GM12891 (cell line): ENCODE measurements at regions not wholly inside any gene's neighbourhood (a gene's known extent, or its start where the extent isn't known, plus 50 kb on each side); places are given as distances from the start of the nearest gene placed in this dataset.

Experiments
- DNase-seq: peaks from one replicate; pipeline ENCODE4 v3.0.0; 2011; ENCODE audit warnings: low spot score; ENCODE audit not compliant: insufficient read length
- FAIRE-seq: peaks from 2 replicates; lab custom pipeline; 2011; peaks lifted over from hg19 to GRCh38; lab: Jason Lieb, UNC
- PAX5 ChIP-seq: IDR thresholded peaks from 2 replicates; pipeline ENCODE4 v1.6.1; 2011; ENCODE audit warnings: low read length, moderate library complexity, mild to moderate bottlenecking; ENCODE audit not compliant: insufficient read depth, severe bottlenecking
- POLR2A ChIP-seq: IDR thresholded peaks from 2 replicates; pipeline ENCODE4 v1.6.1; 2011; ENCODE audit warnings: low read depth, low read length, control low read depth
- POLR2AphosphoS5 ChIP-seq: IDR thresholded peaks from 2 replicates; pipeline ENCODE4 v1.6.1; 2011; ENCODE audit warnings: low read depth, low read length, control low read depth
- POU2F2 ChIP-seq: IDR thresholded peaks from 2 replicates; pipeline ENCODE4 v1.6.1; 2011; ENCODE audit warnings: low read depth, mild to moderate bottlenecking, control low read depth, low read length, moderate library complexity
- SPI1 ChIP-seq: IDR thresholded peaks from 2 replicates; pipeline ENCODE4 v1.6.1; 2011; ENCODE audit warnings: low read depth, low read length, control low read depth
- TAF1 ChIP-seq: IDR thresholded peaks from 2 replicates; pipeline ENCODE4 v1.6.1; 2011; ENCODE audit warnings: low read depth, low read length, control low read depth

DNA sequence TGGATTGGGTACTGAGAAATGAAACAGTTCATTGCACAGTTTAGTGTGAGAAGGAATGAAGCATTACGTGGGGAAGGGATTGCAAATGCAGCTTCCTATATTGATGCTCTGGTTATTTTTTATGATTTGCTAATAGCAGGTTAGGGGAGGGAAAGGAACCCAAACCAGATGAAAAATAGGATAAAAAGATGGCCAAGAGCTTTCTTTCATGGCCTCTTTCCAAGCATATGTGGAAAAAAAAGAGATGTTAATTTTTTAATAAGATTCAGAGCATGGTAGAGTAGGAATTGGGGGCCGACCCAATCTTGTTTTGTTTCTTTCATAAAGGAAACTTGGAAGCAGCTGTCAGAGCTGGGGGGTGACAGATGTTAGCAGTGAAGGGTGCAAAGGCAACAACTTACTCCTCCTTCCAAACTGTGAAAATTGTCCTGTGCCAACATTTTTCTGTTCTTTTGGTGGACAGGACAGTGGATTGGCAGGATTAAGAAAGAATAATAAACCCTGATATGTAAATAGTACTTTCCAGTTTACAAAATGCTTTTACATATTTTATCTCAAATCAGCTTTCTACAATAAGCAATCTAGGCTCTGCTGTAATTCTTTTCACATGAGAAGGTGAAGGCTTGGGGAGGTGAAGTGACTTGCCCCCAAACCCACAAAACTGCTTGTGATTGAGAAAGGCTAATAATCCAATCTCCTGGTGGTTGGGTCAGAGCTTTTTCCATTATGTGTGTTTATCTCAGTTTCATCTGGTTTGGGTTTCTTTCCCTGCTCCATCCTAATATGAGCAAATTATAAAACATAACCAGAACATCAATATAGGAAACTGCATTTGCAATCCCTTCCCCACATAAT is 270.1 kb downstream of the ETAA1 start:
- FAIRE-seq (no peak), DNase-seq (no peak)
- TF ChIP-seq POLR2AphosphoS5 = no peak
- TF ChIP-seq TAF1 = no peak
- no peak for TF ChIP-seq PAX5
- no peak for TF ChIP-seq POU2F2
- no peak for TF ChIP-seq SPI1
- no peak for TF ChIP-seq POLR2A

GRCh38 chr2:67668538-67668937 is 271.4 kb downstream of the ETAA1 start:
- FAIRE-seq (no peak), DNase-seq (no peak)
- TF ChIP-seq SPI1 = no peak

GRCh38 chr2:67669168-67669567 is 272.0 kb downstream of the ETAA1 start:
- DNase-seq (no peak), FAIRE-seq (no peak)
- TF ChIP-seq PAX5 = no peak
- no peak for TF ChIP-seq SPI1
- TF ChIP-seq POLR2A = no peak
- no peak for TF ChIP-seq TAF1
- TF ChIP-seq POLR2AphosphoS5 = no peak
- TF ChIP-seq POU2F2 = no peak

DNA sequence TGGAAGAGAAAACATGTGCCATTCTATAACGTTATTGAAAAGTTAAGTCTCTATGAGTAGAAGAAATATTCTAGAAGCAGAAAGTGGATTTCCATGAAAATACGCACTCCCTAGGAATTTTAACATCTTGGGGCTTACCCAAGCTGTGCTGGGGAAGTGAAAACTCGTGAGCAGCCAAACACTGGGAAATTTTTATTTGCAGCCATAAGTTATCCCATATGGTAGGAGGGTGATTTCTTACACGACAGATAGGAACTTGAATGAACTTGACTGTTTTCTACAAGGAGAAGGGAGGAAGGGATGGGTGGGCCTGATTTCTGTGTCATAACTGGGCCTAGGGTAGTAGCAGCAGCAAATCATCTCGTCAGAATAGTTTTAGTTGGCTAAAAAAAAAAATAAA is 272.6 kb downstream of the ETAA1 start:
- TF ChIP-seq TAF1 (no peak), SPI1 (no peak), POU2F2 (no peak), PAX5 (no peak), POLR2AphosphoS5 (no peak), POLR2A (no peak)
- DNase-seq = no peak
- no peak for FAIRE-seq

GRCh38 chr2:67670747-67671183 is 273.6 kb downstream of the ETAA1 start:
- TF ChIP-seq POLR2A = no peak
- no peak for TF ChIP-seq TAF1
- no peak for TF ChIP-seq POU2F2
- no peak for DNase-seq
- no peak for FAIRE-seq

GRCh38 chr2:67671464-67672450 is 274.6 kb downstream of the ETAA1 start:
- FAIRE-seq = peak; percentile 38
- DNase-seq = no peak
- TF ChIP-seq POLR2AphosphoS5 (no peak), POLR2A (no peak), TAF1 (no peak), POU2F2 (no peak), PAX5 (no peak), SPI1 (peak; percentile 84)

DNA sequence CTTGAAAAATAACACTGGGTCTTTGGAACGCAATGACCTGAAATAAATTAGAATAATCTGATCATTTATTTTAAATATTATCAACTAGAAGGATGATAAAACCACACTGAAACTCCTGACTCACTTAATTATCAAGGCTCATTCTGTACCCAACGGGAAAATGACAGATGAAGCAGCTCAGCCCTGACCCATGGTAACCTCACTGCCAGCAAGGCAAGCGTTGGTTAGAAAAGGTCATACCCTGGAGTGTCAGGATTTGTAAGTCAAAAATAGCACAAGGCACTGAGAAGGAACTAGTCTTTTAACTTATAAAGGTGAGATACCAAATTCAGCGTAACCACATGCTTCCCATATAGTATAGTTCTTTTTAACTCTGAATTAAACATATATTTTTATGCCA is 277.5 kb downstream of the ETAA1 start:
- DNase-seq = no peak
- FAIRE-seq = no peak

GRCh38 chr2:67684991-67685390 is 287.9 kb downstream of the ETAA1 start:
- TF ChIP-seq SPI1 (no peak), PAX5 (no peak), POLR2A (no peak), TAF1 (no peak), POU2F2 (no peak), POLR2AphosphoS5 (no peak)
- DNase-seq (no peak), FAIRE-seq (no peak)

More for the DNA sequence above, 277.5 kb downstream of the ETAA1 start:
- TF ChIP-seq POLR2AphosphoS5 = no peak
- no peak for TF ChIP-seq POU2F2
- no peak for TF ChIP-seq PAX5
- TF ChIP-seq TAF1 = no peak
- no peak for TF ChIP-seq SPI1
- TF ChIP-seq POLR2A = no peak

- TF ChIP-seq SPI1 = no peak
- TF ChIP-seq POU2F2 = no peak
- no peak for TF ChIP-seq POLR2A
- TF ChIP-seq POLR2AphosphoS5 = no peak
- TF ChIP-seq TAF1 = no peak
- TF ChIP-seq PAX5 = no peak
- no peak for DNase-seq
- no peak for FAIRE-seq
These were observed 289.1 kb downstream of the ETAA1 start for GRCh38 chr2:67686254-67686653.
